Effector memory CD4-positive, alpha-beta T cell (primary cell): ENCODE measurements at regions not wholly inside any gene's neighbourhood (a gene's known extent, or its start where the extent isn't known, plus 50 kb on each side); places are given as distances from the start of the nearest gene placed in this dataset.

Experiments used
- DNase-seq, 3 donors: peaks; one replicate each; pipeline ENCODE4 v3.0.0-alpha.2; 2020
- H3K27ac ChIP-seq: 2 replicates; pipeline ENCODE4 v1.7.0; 2013; ENCODE audit warnings: mild to moderate bottlenecking, low read length, moderate library complexity; ENCODE audit not compliant: insufficient read depth, poor library complexity, severe bottlenecking
- H3K27me3 ChIP-seq: replicated peaks from 2 replicates; pipeline ENCODE4 v1.7.0; 2013; ENCODE audit warnings: mild to moderate bottlenecking, low read length; ENCODE audit not compliant: insufficient read depth, control insufficient read depth, poor library complexity, severe bottlenecking
- H3K36me3 ChIP-seq: 2 replicates; pipeline ENCODE4 v1.7.0; 2013; ENCODE audit warnings: mild to moderate bottlenecking, low read length, moderate library complexity; ENCODE audit not compliant: control insufficient read depth, insufficient read depth
- H3K4me1 ChIP-seq: 2 replicates; pipeline ENCODE4 v1.7.0; 2013; ENCODE audit warnings: low read length, mild to moderate bottlenecking; ENCODE audit not compliant: control insufficient read depth, insufficient read depth, poor library complexity, severe bottlenecking
- H3K4me3 ChIP-seq: 2 replicates; pipeline ENCODE4 v1.7.0; 2013; ENCODE audit warnings: low read length, low read depth, mild to moderate bottlenecking; ENCODE audit not compliant: insufficient read depth, poor library complexity, severe bottlenecking
- H3K9me3 ChIP-seq: 2 replicates; pipeline ENCODE4 v1.7.0; 2013; ENCODE audit warnings: mild to moderate bottlenecking, low read length, moderate library complexity; ENCODE audit not compliant: control insufficient read depth

GRCh38 chr2:126771501-126772195 lies 115.7 kb downstream of the GYPC start:
- Histone ChIP-seq H3K9me3 (no peaks in the 10 kb centered on the region), H3K4me3 (no peak overlapping the region), H3K27me3 (no peaks in the 10 kb centered on the region), H3K36me3 (no peaks in the 10 kb centered on the region), H3K27ac (no peak overlapping the region), H3K4me1 (no peaks in the 10 kb centered on the region)
- no peak for DNase-seq

DNA sequence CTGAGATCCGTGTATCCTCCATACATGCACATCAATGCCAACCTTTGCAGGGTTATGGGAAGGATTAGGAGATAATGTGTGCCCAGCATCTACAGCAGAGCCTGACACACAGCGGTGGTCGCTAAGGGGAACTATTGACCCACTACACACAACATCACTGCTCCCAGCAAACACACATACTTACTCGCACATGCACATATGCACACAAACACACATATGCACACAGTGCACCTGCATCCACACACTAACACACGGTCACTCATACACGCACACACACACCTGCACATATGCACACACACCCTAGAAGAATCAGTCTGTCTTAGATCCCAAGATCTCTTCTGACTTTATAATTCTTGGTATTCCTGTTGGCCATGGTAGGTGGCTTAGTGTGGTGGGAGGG lies 118.3 kb downstream of the GYPC start:
- H3K27ac ChIP-seq = no peak overlapping the region
- H3K4me3 ChIP-seq = no peak overlapping the region
- H3K9me3 ChIP-seq = no peaks in the 10 kb centered on the region
- H3K36me3 ChIP-seq = no peaks in the 10 kb centered on the region
- no peaks in the 10 kb centered on the region for H3K4me1 ChIP-seq
- no peaks in the 10 kb centered on the region for H3K27me3 ChIP-seq
- no peak for DNase-seq

DNA sequence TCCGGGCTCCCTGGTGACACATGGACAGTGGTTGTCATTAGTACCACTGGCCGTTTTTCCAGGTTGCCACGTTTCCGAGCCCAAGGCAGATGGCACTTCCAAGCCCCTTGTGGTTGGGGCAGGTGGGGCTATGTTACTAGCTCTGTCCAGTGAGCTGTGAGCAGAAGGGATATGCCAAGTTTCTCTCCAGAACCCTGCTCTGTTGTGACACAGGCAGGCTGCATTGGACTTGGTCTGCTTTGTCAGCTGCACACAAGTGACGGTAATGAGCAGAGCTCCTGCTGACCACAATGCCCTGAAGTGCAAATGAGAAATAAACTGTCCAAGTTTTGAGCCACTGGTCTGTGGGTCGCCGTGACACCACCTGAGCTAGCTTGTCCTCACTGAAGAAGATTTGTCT lies 118.8 kb downstream of the GYPC start:
- no peak overlapping the region for H3K27ac ChIP-seq
- no peaks in the 10 kb centered on the region for H3K36me3 ChIP-seq
- H3K4me3 ChIP-seq = no peak overlapping the region
- no peaks in the 10 kb centered on the region for H3K9me3 ChIP-seq
- no peaks in the 10 kb centered on the region for H3K27me3 ChIP-seq
- no peak for DNase-seq
- H3K4me1 ChIP-seq = no peaks in the 10 kb centered on the region

DNA sequence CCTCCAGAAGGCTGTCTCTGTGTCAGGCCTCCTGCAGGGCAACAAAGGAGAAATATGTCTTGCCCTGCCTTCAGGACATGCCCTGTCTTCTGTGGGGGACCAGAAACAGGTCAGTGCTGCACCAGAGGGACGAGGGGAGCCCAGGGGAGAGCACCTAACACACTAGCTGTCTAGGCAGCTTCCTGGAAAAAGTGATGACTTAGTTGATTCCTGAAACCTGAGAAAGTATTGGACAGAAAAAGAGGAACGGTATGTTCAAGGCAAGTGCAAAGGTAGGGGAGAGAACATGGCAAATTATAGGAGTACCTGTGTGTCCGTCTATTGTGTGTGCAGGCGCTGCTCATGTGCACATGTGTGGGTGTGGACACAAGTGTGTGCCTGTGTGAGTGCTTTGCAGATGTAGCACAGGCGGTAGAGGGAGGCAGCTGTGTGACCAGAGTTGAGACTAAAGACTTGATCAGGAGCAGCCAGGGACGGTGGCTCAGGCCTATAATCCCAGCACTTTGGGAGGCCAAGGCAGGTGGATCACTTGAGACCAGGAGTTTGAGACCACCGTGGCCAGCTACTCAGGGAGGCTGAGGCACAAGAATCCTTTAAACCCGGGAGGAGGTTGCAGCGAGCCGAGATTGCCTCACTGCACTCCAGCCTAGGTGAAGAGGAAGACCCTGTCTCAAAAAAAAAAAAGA lies 119.5 kb downstream of the GYPC start:
- Histone ChIP-seq H3K27ac (no peak overlapping the region), H3K36me3 (no peaks in the 10 kb centered on the region), H3K9me3 (no peaks in the 10 kb centered on the region), H3K27me3 (no peaks in the 10 kb centered on the region), H3K4me1 (no peaks in the 10 kb centered on the region), H3K4me3 (no peak overlapping the region)
- DNase-seq = no peak

DNA sequence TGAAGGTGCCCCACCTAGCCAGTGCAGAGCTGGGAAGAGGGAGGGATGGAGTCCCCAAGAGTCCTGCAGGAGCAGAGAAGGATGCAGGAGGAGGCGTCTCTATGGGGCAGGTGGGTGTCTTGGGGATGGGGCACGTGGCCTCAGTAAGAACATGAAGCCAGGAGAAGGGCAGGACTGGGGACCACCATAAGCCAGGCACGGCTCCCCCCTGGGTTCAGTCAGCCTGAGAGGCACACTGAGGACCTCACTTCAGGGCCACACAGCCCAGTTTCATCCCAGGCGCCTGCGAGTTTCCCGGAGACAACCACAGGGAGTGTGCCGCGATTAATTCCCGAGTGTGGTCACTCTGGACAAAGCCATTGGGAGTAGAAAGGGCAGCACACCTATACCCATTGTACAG lies 120.3 kb downstream of the GYPC start:
- no peak for DNase-seq
- Histone ChIP-seq H3K4me3 (peak overlapping the region; percentile 12), H3K27me3 (no peaks in the 10 kb centered on the region), H3K9me3 (no peaks in the 10 kb centered on the region), H3K27ac (no peak overlapping the region), H3K4me1 (no peaks in the 10 kb centered on the region), H3K36me3 (no peaks in the 10 kb centered on the region)

GRCh38 chr2:126776692-126777619 lies 121.0 kb downstream of the GYPC start:
- H3K27me3 ChIP-seq = no peaks in the 10 kb centered on the region
- H3K4me3 ChIP-seq = peak overlapping the region; percentile 74
- no peak overlapping the region for H3K27ac ChIP-seq
- H3K9me3 ChIP-seq = no peaks in the 10 kb centered on the region
- peak; percentile 46 to 61 (median 50) for DNase-seq
- H3K4me1 ChIP-seq = no peaks in the 10 kb centered on the region
- no peaks in the 10 kb centered on the region for H3K36me3 ChIP-seq

GRCh38 chr2:126777620-126777978 lies 121.1 kb upstream of the TEX51 start:
- no peaks in the 10 kb centered on the region for H3K4me1 ChIP-seq
- no peaks in the 10 kb centered on the region for H3K9me3 ChIP-seq
- no peaks in the 10 kb centered on the region for H3K36me3 ChIP-seq
- peak overlapping the region; percentile 74 for H3K4me3 ChIP-seq
- no peaks in the 10 kb centered on the region for H3K27me3 ChIP-seq
- no peak for DNase-seq
- no peak overlapping the region for H3K27ac ChIP-seq

DNA sequence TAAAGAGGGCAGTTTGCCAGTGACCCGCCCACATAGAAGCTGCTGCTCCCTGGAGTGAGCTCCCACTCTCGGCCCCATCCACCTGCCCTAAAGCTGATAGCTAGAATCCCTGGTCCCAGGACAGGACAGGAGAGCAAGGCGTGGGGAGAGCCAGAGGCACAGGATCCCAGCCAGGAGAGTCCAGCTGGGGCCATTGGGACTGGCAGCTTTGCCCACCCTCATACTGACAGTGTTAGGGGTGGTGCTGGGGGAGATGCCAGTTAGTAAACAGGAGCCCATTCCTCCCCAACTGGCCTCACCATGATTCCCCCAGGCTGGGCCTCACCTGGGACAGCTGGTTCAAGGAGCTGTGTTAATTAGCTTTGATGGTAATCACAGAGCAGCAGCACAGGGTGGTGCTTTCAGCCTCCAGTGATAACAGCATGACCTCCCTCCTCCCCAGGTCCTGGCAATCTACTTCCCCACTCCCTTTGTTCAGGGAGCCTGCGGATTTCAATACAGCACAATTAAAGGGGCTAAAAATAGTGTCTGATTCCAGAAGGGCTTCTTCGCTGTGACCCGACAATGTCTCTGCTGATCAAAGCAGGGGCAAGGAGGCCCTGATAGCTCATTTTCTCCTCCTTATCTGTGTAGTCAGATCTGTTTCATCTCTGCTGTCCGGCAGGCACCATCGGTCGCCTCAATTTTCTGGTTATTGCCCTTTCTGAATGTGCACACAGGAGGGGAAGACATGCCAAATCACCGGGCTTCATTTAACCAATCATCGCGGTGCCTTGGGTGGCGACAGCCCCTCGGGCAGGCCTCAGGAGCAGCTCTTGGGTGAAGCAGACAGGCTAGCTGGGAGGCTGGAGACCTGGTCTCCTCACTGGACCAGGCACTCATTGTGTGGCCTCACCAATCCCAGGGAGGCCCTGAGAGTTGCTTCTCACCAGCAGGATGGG lies 119.9 kb upstream of the TEX51 start:
- no peak for DNase-seq
- Histone ChIP-seq H3K4me3 (no peak overlapping the region), H3K27ac (no peak overlapping the region), H3K4me1 (no peaks in the 10 kb centered on the region), H3K9me3 (no peaks in the 10 kb centered on the region), H3K36me3 (no peaks in the 10 kb centered on the region), H3K27me3 (no peaks in the 10 kb centered on the region)

DNA sequence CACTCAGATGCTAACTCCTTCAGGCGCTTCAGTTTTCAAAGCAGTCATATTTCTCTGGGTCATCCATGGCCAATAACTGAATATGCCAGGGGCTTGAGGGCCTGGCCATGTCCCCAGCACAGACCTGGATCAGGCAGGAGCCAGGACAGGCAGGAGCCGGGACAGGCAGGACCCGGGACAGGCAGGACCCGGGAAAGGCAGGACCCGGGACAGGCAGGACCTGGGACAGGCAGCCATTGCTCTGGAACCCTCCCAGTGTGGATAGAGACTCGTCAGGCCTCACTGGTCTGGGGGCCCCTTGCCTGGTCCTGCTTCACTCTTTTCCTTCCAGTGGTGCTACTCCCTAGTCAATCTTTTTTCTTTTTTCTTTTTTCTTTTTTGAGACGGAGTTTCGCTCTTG lies 117.5 kb upstream of the TEX51 start:
- H3K4me1 ChIP-seq = no peaks in the 10 kb centered on the region
- no peak overlapping the region for H3K27ac ChIP-seq
- DNase-seq = no peak
- no peak overlapping the region for H3K4me3 ChIP-seq
- H3K9me3 ChIP-seq = no peaks in the 10 kb centered on the region
- H3K27me3 ChIP-seq = no peaks in the 10 kb centered on the region
- no peaks in the 10 kb centered on the region for H3K36me3 ChIP-seq
